IPS-18a (cell line): ENCODE measurements at regions not wholly inside any gene's neighbourhood (a gene's known extent, or its start where the extent isn't known, plus 50 kb on each side); places are given as distances from the start of the nearest gene placed in this dataset.

Source experiments
- H3K27ac ChIP-seq: one replicate; pipeline ENCODE4 v1.5.1; 2013; ENCODE audit warnings: low read length
- H3K27me3 ChIP-seq: one replicate; pipeline ENCODE4 v1.6.1; 2013; ENCODE audit warnings: mild to moderate bottlenecking, low read length; ENCODE audit not compliant: control insufficient read depth, insufficient read depth
- H3K36me3 ChIP-seq: one replicate; pipeline ENCODE4 v1.6.1; 2013; ENCODE audit warnings: low read depth, low read length; ENCODE audit not compliant: control insufficient read depth
- H3K4me1 ChIP-seq: one replicate; pipeline ENCODE4 v1.6.1; 2013; ENCODE audit warnings: low read depth, low read length; ENCODE audit not compliant: control insufficient read depth
- H3K4me3 ChIP-seq: one replicate; pipeline ENCODE4 v1.5.1; 2013; ENCODE audit warnings: low read length
- H3K9ac ChIP-seq: one replicate; pipeline ENCODE4 v1.6.1; 2013; ENCODE audit warnings: mild to moderate bottlenecking, low read length, moderate library complexity
- H3K9me3 ChIP-seq: one replicate; pipeline ENCODE4 v1.6.1; 2013; ENCODE audit warnings: low read depth, low read length; ENCODE audit not compliant: control insufficient read depth

GRCh38 chr11:97107604-97108003 lies 717.8 kb downstream of the JRKL start:
- Histone ChIP-seq H3K9ac (no peak overlapping the region), H3K4me1 (no peaks in the 10 kb centered on the region), H3K9me3 (no peaks in the 10 kb centered on the region), H3K36me3 (no peaks in the 10 kb centered on the region), H3K4me3 (no peak overlapping the region), H3K27me3 (no peaks in the 10 kb centered on the region), H3K27ac (no peak overlapping the region)

- no peaks in the 10 kb centered on the region for H3K36me3 ChIP-seq
- no peaks in the 10 kb centered on the region for H3K9me3 ChIP-seq
- H3K4me3 ChIP-seq = no peak overlapping the region
- no peak overlapping the region for H3K9ac ChIP-seq
- no peak overlapping the region for H3K27ac ChIP-seq
- no peaks in the 10 kb centered on the region for H3K4me1 ChIP-seq
- no peaks in the 10 kb centered on the region for H3K27me3 ChIP-seq
Observed at GRCh38 chr11:97109078-97109477, 719.3 kb downstream of the JRKL start.

- Histone ChIP-seq H3K27me3 (no peaks in the 10 kb centered on the region), H3K4me3 (no peak overlapping the region), H3K4me1 (no peaks in the 10 kb centered on the region), H3K36me3 (no peaks in the 10 kb centered on the region), H3K9ac (no peak overlapping the region), H3K9me3 (no peaks in the 10 kb centered on the region), H3K27ac (no peak overlapping the region)
Observed at GRCh38 chr11:97110376-97110775, 720.6 kb downstream of the JRKL start.

- no peaks in the 10 kb centered on the region for H3K9me3 ChIP-seq
- no peak overlapping the region for H3K4me3 ChIP-seq
- no peaks in the 10 kb centered on the region for H3K27me3 ChIP-seq
- no peaks in the 10 kb centered on the region for H3K4me1 ChIP-seq
- H3K9ac ChIP-seq = no peak overlapping the region
- H3K27ac ChIP-seq = no peak overlapping the region
- no peaks in the 10 kb centered on the region for H3K36me3 ChIP-seq
Observed at GRCh38 chr11:97111559-97111958, 721.7 kb downstream of the JRKL start.

- H3K4me1 ChIP-seq = no peaks in the 10 kb centered on the region
- H3K9me3 ChIP-seq = no peaks in the 10 kb centered on the region
- H3K27me3 ChIP-seq = no peaks in the 10 kb centered on the region
- H3K27ac ChIP-seq = no peak overlapping the region
- no peaks in the 10 kb centered on the region for H3K36me3 ChIP-seq
- no peak overlapping the region for H3K4me3 ChIP-seq
- no peak overlapping the region for H3K9ac ChIP-seq
Observed at GRCh38 chr11:97118614-97119200, 728.9 kb downstream of the JRKL start.

GRCh38 chr11:97123237-97123636 lies 733.4 kb downstream of the JRKL start:
- Histone ChIP-seq H3K4me1 (no peaks in the 10 kb centered on the region), H3K4me3 (no peak overlapping the region), H3K27ac (no peak overlapping the region), H3K36me3 (no peaks in the 10 kb centered on the region), H3K27me3 (no peaks in the 10 kb centered on the region), H3K9ac (no peak overlapping the region), H3K9me3 (no peaks in the 10 kb centered on the region)

GRCh38 chr11:97136067-97136466 lies 746.3 kb downstream of the JRKL start:
- no peak overlapping the region for H3K27ac ChIP-seq
- no peak overlapping the region for H3K4me3 ChIP-seq
- H3K36me3 ChIP-seq = no peaks in the 10 kb centered on the region
- H3K4me1 ChIP-seq = no peaks in the 10 kb centered on the region
- no peak overlapping the region for H3K9ac ChIP-seq
- no peaks in the 10 kb centered on the region for H3K9me3 ChIP-seq
- no peaks in the 10 kb centered on the region for H3K27me3 ChIP-seq

GRCh38 chr11:97140885-97141494 lies 751.2 kb downstream of the JRKL start:
- Histone ChIP-seq H3K36me3 (no peaks in the 10 kb centered on the region), H3K27ac (no peak overlapping the region), H3K9me3 (no peaks in the 10 kb centered on the region), H3K4me1 (no peaks in the 10 kb centered on the region), H3K9ac (no peak overlapping the region), H3K27me3 (no peaks in the 10 kb centered on the region), H3K4me3 (no peak overlapping the region)

GRCh38 chr11:97143463-97143862 lies 753.6 kb downstream of the JRKL start:
- no peaks in the 10 kb centered on the region for H3K27me3 ChIP-seq
- H3K4me3 ChIP-seq = no peak overlapping the region
- no peaks in the 10 kb centered on the region for H3K4me1 ChIP-seq
- H3K9me3 ChIP-seq = no peaks in the 10 kb centered on the region
- no peak overlapping the region for H3K27ac ChIP-seq
- no peaks in the 10 kb centered on the region for H3K36me3 ChIP-seq
- H3K9ac ChIP-seq = no peak overlapping the region

GRCh38 chr11:97149741-97150140 lies 759.9 kb downstream of the JRKL start:
- no peaks in the 10 kb centered on the region for H3K9me3 ChIP-seq
- H3K4me1 ChIP-seq = no peaks in the 10 kb centered on the region
- no peaks in the 10 kb centered on the region for H3K27me3 ChIP-seq
- no peak overlapping the region for H3K4me3 ChIP-seq
- no peaks in the 10 kb centered on the region for H3K36me3 ChIP-seq
- no peak overlapping the region for H3K9ac ChIP-seq
- H3K27ac ChIP-seq = no peak overlapping the region

- no peaks in the 10 kb centered on the region for H3K36me3 ChIP-seq
Observed at GRCh38 chr11:97157221-97157740, 767.5 kb downstream of the JRKL start.

GRCh38 chr11:97158243-97158642 lies 768.4 kb downstream of the JRKL start:
- no peaks in the 10 kb centered on the region for H3K9me3 ChIP-seq
- H3K4me3 ChIP-seq = no peak overlapping the region
- H3K27me3 ChIP-seq = no peaks in the 10 kb centered on the region
- no peaks in the 10 kb centered on the region for H3K36me3 ChIP-seq
- peaks cover 16% of the 10 kb centered on the region for H3K4me1 ChIP-seq
- H3K27ac ChIP-seq = no peak overlapping the region
- no peak overlapping the region for H3K9ac ChIP-seq

More at GRCh38 chr11:97157221-97157740, 767.5 kb downstream of the JRKL start:
- Histone ChIP-seq H3K9ac (no peak overlapping the region), H3K27me3 (no peaks in the 10 kb centered on the region), H3K4me3 (no peak overlapping the region), H3K27ac (no peak overlapping the region), H3K4me1 (peaks cover 16% of the 10 kb centered on the region), H3K9me3 (no peaks in the 10 kb centered on the region)
